BE2C (cell line): ENCODE measurements at regions not wholly inside any gene's neighbourhood (a gene's known extent, or its start where the extent isn't known, plus 50 kb on each side); places are given as distances from the start of the nearest gene placed in this dataset.

Experiments
- DNase-seq: peaks from one replicate; pipeline ENCODE4 v3.0.0-alpha.2; 2020
- H3K27me3 ChIP-seq: fragments of 250-450 bp; sonication (Bioruptor Pico); 2 replicates; pipeline ENCODE4 v1.5.1; 2020; ENCODE audit warnings: mild to moderate bottlenecking
- H3K36me3 ChIP-seq: fragments of 250-450 bp; sonication (Bioruptor Pico); 2 replicates; pipeline ENCODE4 v1.5.1; 2020; ENCODE audit warnings: mild to moderate bottlenecking
- H3K4me1 ChIP-seq: fragments of 250-450 bp; sonication (Bioruptor Pico); 2 replicates; pipeline ENCODE4 v1.5.1; 2020
- H3K4me3 ChIP-seq: 2 replicates; pipeline ENCODE4 v1.5.1; 2011; ENCODE audit warnings: low read depth, low read length
- H3K9me3 ChIP-seq: fragments of 250-450 bp; sonication (Bioruptor Pico); 2 replicates; pipeline ENCODE4 v1.5.1; 2020
- TF ChIP-seq, protein P1 (sequence below): IDR thresholded peaks from 2 replicates; pipeline ENCODE4 v1.5.1; 2012; ENCODE audit warnings: mild to moderate bottlenecking, low read depth, low read length

DNA sequence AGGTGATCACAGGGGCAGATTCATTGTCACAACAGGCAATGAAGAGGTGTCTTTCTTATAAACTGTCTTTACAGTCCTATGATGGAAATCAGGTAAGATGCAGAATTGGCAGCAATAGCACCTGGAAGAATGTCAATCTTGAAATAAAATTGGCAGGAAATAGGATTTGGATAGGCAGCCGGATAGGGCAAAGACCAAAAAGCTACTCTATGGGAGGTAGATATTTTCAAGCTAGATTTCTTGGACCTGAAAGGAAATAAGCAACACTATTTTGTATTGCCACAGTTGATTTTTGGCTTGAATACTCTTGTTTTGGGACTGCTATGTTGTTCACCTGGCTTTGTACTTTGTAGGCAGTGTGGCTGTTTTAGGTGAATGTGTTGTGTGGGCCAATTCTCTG lies 314.2 kb downstream of the SLC7A11 start:
- Histone ChIP-seq H3K36me3 (no peaks in the 10 kb centered on the region), H3K9me3 (no peaks in the 10 kb centered on the region), H3K4me3 (no peak overlapping the region), H3K27me3 (no peaks in the 10 kb centered on the region), H3K4me1 (no peaks in the 10 kb centered on the region)
- TF ChIP-seq, protein P1, sequence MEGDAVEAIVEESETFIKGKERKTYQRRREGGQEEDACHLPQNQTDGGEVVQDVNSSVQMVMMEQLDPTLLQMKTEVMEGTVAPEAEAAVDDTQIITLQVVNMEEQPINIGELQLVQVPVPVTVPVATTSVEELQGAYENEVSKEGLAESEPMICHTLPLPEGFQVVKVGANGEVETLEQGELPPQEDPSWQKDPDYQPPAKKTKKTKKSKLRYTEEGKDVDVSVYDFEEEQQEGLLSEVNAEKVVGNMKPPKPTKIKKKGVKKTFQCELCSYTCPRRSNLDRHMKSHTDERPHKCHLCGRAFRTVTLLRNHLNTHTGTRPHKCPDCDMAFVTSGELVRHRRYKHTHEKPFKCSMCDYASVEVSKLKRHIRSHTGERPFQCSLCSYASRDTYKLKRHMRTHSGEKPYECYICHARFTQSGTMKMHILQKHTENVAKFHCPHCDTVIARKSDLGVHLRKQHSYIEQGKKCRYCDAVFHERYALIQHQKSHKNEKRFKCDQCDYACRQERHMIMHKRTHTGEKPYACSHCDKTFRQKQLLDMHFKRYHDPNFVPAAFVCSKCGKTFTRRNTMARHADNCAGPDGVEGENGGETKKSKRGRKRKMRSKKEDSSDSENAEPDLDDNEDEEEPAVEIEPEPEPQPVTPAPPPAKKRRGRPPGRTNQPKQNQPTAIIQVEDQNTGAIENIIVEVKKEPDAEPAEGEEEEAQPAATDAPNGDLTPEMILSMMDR, result no peak
- DNase-seq, result no peak

DNA sequence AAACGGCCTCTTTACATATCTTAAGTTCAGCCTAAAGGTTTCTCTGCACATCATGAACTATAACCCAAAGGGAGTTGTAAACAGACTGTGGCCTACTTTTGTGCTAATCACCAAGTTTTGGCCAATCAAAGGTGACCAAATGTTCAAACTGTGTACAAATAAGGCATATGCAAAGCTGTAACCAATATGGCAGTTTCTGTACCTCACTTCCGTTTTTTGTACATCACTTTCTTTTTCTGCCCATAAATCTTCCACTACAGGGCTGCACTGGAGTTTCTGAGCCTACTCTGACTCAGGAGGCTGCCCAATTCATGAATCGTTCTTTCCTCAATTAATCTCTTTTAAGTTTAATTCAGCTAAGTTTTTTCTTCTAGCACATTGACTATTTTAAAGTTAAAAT lies 318.7 kb downstream of the SLC7A11 start:
- H3K9me3 ChIP-seq, result no peaks in the 10 kb centered on the region
- no peak overlapping the region for H3K4me3 ChIP-seq
- TF ChIP-seq, protein P1, result no peak
- H3K36me3 ChIP-seq, result no peaks in the 10 kb centered on the region
- no peaks in the 10 kb centered on the region for H3K4me1 ChIP-seq
- no peak for DNase-seq
- no peaks in the 10 kb centered on the region for H3K27me3 ChIP-seq

DNA sequence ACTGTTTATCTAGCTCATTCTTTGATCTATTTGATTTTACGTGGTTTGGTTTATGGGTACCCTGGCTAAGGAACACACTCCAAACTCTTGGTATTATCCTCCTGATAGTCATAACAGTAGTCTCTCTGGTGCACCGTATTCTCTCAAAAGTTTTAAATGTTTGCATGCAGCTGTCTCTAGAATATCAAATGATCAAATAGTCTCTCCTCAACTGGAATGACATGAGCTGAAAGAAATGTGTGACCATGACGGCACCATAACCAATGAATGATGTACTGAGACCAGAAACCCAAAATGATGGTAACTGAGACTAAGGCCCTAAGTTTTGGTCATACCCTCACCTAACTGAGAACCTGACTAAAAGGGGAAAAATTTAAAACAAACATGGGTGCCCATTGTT lies 319.4 kb downstream of the SLC7A11 start:
- Histone ChIP-seq H3K36me3 (no peaks in the 10 kb centered on the region), H3K27me3 (no peaks in the 10 kb centered on the region), H3K9me3 (no peaks in the 10 kb centered on the region), H3K4me3 (no peak overlapping the region), H3K4me1 (no peaks in the 10 kb centered on the region)
- no peak for DNase-seq
- TF ChIP-seq, protein P1, result no peak

DNA sequence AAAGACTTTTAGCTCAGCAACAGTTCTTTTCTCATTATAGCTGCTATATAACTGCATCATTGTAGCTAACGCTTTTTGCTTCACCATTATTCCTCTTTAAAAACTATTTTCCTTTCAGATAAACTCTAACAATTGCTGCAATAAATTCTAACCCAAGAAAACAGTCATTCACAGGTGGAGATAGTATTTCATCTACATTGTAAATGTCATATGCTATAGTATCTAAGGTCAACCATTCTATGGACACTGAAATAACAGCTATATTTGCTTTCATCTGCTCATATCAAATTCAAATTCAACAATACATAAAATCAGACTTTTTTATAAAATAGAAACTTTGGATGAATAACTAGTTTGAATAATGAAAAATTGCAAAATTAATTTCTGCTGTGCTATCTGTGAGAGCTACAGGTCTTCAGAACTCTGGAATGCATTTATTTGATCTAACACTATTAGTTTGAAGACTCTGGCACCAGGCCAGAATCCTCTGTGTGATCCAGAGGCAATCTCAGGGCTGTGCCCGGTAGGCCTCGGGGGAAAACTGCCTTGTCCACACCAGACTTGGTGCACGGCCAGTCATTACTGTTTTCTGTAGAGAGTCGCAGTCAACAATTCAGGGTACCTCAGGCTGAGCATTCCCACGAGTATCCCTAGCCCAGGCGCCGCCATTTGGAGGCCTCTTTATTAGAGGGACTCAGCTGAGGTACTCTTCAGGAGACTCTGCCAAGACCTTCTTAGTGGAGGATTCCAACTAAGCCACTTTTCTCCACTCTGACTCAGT lies 332.4 kb downstream of the SLC7A11 start:
- TF ChIP-seq, protein P1, result no peak
- Histone ChIP-seq H3K4me1 (peaks cover 20% of the 10 kb centered on the region), H3K4me3 (peak overlapping the region; percentile 25), H3K36me3 (no peaks in the 10 kb centered on the region), H3K9me3 (no peaks in the 10 kb centered on the region), H3K27me3 (no peaks in the 10 kb centered on the region)
- peak; percentile 93 for DNase-seq

DNA sequence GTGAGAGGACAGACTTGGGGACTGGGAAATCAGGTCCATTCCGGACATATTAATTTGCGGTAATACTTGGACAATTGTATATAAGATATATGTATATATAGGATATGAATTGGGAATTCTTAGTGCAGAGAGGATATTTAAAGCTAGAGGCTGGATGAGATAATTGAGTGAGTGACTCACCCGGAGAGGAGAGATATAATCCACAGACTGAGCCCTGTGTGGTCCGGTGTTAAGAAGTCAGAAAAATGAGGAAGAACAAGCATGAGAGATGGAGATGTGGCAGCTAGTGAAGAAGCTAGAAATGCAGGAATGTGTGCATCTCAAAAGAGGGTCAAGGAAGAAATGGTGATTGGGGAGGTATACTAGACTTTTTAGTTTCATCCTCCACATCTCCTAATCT lies 336.2 kb downstream of the SLC7A11 start:
- peak; percentile 14 for DNase-seq
- no peaks in the 10 kb centered on the region for H3K36me3 ChIP-seq
- H3K9me3 ChIP-seq, result no peaks in the 10 kb centered on the region
- H3K4me3 ChIP-seq, result no peak overlapping the region
- H3K4me1 ChIP-seq, result peaks cover 20% of the 10 kb centered on the region
- TF ChIP-seq, protein P1, result no peak
- H3K27me3 ChIP-seq, result no peaks in the 10 kb centered on the region

DNA sequence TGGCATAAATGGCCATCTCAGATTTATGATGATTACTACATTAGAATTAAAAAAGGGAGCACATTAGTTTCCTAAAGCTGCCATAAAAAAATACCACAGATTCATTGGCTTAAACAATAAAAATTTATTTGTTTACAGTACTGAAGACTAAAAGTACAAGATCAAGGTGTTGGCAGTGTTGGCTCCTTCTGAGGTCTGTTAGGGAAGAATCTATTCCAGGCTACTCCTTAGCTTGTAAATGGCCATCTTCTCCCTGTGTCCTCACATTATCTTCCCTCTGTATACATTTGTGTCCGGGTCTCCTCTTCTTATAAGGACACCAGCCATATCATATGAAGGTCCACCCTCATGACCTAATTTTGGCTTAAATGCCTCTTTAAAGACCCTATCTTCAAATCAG lies 341.0 kb downstream of the SLC7A11 start:
- TF ChIP-seq, protein P1, result no peak

More for the DNA sequence above, 341.0 kb downstream of the SLC7A11 start:
- Histone ChIP-seq H3K4me3 (no peak overlapping the region), H3K27me3 (no peaks in the 10 kb centered on the region), H3K36me3 (no peaks in the 10 kb centered on the region), H3K4me1 (peaks cover 12% of the 10 kb centered on the region), H3K9me3 (no peaks in the 10 kb centered on the region)
- no peak for DNase-seq
